HEK293T (cell line): ENCODE measurements at regions not wholly inside any gene's neighbourhood (a gene's known extent, or its start where the extent isn't known, plus 50 kb on each side); places are given as distances from the start of the nearest gene placed in this dataset.

Source experiments
- ARNT ChIP-seq: fragments of 450-650 bp; IDR thresholded peaks from 2 replicates; pipeline ENCODE4 v1.6.1; 2017; ENCODE audit warnings: mild to moderate bottlenecking
- BHLHE40 ChIP-seq: fragments of 450-650 bp; IDR thresholded peaks from 2 replicates; pipeline ENCODE4 v1.6.1; 2016; ENCODE audit warnings: mild to moderate bottlenecking, moderate library complexity, borderline replicate concordance
- CTBP1 ChIP-seq: fragments of 450-650 bp; IDR thresholded peaks from 2 replicates; pipeline ENCODE4 v1.6.1; 2016; ENCODE audit warnings: borderline replicate concordance
- ELF4 ChIP-seq: fragments of 450-650 bp; IDR thresholded peaks from 2 replicates; pipeline ENCODE4 v1.6.1; 2017; ENCODE audit warnings: antibody characterized with exemption
- FOXA1 ChIP-seq: fragments of 450-650 bp; IDR thresholded peaks from 2 replicates; pipeline ENCODE4 v1.6.1; 2016; ENCODE audit warnings: mild to moderate bottlenecking
- FOXK2 ChIP-seq: fragments of 450-650 bp; IDR thresholded peaks from 2 replicates; pipeline ENCODE4 v1.6.1; 2016; ENCODE audit warnings: mild to moderate bottlenecking
- LEF1 ChIP-seq: fragments of 450-650 bp; IDR thresholded peaks from 2 replicates; pipeline ENCODE4 v1.6.1; 2017; ENCODE audit warnings: mild to moderate bottlenecking, borderline replicate concordance
- NFRKB ChIP-seq: fragments of 450-650 bp; IDR thresholded peaks from 2 replicates; pipeline ENCODE4 v1.6.1; 2016; ENCODE audit warnings: mild to moderate bottlenecking, moderate library complexity
- PKNOX1 ChIP-seq: fragments of 450-650 bp; IDR thresholded peaks from 2 replicates; pipeline ENCODE4 v1.6.1; 2016
- SP1 ChIP-seq: fragments of 450-650 bp; IDR thresholded peaks from 2 replicates; pipeline ENCODE4 v1.6.1; 2017
- SUZ12 ChIP-seq: fragments of 450-650 bp; IDR thresholded peaks from 2 replicates; pipeline ENCODE4 v1.6.1; 2016; ENCODE audit warnings: mild to moderate bottlenecking
- TARDBP ChIP-seq: fragments of 450-650 bp; IDR thresholded peaks from 2 replicates; pipeline ENCODE4 v1.6.1; 2016

DNA sequence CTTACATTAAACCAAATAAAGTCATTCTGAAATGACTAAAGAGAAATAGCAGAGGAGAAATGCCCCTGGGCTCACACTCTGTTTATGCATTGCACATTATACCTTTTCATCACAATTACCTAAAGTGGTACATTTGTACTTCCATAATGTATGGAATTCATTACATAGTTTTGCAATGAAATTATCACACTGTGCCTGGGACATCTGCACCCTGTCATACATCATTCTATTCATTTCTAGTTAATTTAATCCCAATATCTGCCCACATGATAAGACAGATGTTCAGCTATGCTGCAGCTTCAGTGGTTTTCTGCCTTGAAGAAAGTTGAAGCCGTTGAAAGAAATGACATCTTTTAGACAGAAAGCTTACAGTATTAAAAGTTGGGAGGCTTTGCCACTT lies 580.0 kb downstream of the SOX6 start:
- no peak for TF ChIP-seq BHLHE40
- TF ChIP-seq FOXK2 = no peak
- TF ChIP-seq TARDBP = no peak
- no peak for TF ChIP-seq SP1
- TF ChIP-seq SUZ12 = no peak
- TF ChIP-seq FOXA1 = no peak
- no peak for TF ChIP-seq LEF1
- TF ChIP-seq ARNT = no peak
- no peak for TF ChIP-seq PKNOX1
- TF ChIP-seq ELF4 = no peak
- no peak for TF ChIP-seq NFRKB
- no peak for TF ChIP-seq CTBP1
